ENCODE measurements at regions not wholly inside any gene's neighbourhood (a gene's known extent, or its start where the extent isn't known, plus 50 kb on each side); places are given as distances from the start of the nearest gene placed in this dataset.

DNA sequence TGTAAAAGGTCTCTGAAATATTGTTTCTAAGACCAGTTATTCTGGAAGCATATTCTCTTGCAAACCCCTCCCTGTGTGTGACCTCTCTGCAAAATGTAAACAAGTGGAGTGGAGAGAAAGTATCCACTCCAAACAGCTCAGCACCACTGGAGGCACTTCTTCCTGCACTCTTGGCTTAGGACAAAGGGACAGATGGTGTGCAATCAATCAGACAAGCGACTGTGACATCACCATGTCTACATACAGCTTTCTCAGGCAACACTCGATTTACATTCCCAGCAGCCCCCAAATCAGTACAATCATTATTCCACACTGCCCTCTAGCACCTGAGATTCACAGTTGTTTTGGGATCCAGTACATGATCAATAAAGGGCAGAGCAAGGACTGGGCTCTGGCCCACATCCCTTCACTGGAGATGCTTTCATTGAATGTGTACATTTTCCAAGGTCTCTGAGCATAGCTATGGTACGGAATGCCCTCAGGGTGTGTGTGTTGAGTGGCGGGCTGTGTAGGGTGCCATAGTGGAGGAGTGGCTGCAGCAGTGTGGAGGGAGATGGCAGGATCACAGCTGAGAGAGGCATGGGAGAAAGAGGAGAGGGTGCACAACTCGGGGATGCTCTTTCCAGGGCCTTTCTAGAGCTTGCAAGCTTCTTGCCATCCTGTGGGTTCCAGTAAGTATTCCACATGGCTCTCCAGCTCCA is 311.8 kb upstream of the ST6GAL2 start:
- H3K9me3 Mint-ChIP-seq, result peaks cover 5% of the 10 kb centered on the region in 2 donors
- no peak overlapping the region for H3K27ac Mint-ChIP-seq
- ATAC-seq (no peak), DNase-seq (ENCODE audit: low spot score in 2 of 2) (no peak)
- no peaks in the 10 kb centered on the region for H3K36me3 Mint-ChIP-seq

DNA sequence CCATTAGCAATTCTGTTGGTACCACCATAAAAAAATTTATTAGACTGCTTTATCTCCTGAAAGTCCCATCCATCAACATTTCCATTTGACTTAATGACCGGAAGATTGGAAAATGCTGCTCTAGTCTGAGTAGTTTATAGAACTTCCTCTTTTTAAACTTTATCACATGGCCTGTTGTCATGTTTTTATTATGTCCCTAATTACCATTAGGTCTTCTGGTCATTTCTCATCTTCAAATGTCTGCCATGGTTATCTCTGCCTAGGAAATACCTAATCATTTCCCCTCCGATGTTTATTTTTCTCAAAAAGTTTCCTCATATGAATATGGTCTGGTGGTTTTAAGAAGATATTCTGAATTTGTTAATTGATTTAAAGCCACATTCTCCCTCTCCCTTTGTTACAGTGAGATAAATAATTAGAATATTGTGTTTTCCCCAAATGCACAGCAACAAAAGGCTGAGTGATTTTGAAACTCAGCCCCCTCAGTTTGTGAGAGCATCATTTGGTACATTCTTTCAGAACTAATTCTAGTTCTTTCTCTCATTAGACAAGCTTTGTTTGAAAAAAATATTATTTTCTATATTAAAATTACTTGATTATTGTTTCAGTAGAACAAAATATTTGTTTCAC is 317.1 kb upstream of the ST6GAL2 start:
- ATAC-seq, result no peak
- H3K36me3 Mint-ChIP-seq, result no peaks in the 10 kb centered on the region
- H3K27ac Mint-ChIP-seq, result no peak overlapping the region
- DNase-seq (ENCODE audit: low spot score in 2 of 2), result no peak
- peaks cover 4 to 12% of the 10 kb centered on the region in 2 donors for H3K9me3 Mint-ChIP-seq

GRCh38 chr2:107215401-107216350 is 329.7 kb upstream of the ST6GAL2 start:
- H3K36me3 Mint-ChIP-seq, result no peaks in the 10 kb centered on the region
- ATAC-seq, result no peak
- peaks cover 5% of the 10 kb centered on the region in 2 donors for H3K9me3 Mint-ChIP-seq
- no peak overlapping the region for H3K27ac Mint-ChIP-seq
- DNase-seq (ENCODE audit: low spot score in 2 of 2), result no peak

DNA sequence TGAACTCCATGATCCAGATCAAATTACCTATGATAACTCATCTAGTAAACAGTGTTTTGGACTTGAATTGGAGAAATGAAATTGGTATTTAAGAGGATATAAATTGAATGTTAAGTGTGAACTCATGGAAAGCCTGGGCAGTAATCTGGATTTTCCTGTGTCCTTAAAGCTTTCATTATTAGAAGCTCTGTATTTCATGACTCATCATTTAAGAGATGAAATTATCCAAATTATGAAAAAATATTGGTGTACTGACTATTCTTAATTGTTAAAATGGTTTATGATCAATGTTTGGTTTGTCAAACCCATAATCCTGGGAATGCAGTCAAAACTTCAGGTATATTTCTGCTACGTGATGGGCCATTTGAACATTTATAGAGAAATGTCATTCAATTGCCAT is 332.2 kb upstream of the ST6GAL2 start:
- H3K9me3 Mint-ChIP-seq, result peaks cover 0 to 5% of the 10 kb centered on the region in 2 donors
- DNase-seq (ENCODE audit: low spot score in 2 of 2), result no peak
- no peaks in the 10 kb centered on the region for H3K36me3 Mint-ChIP-seq
- ATAC-seq, result no peak
- no peak overlapping the region for H3K27ac Mint-ChIP-seq

- H3K27ac Mint-ChIP-seq, result no peak overlapping the region
- H3K9me3 Mint-ChIP-seq, result peaks cover 5% of the 10 kb centered on the region in 2 donors
- DNase-seq (ENCODE audit: low spot score in 2 of 2) (no peak), ATAC-seq (no peak)
- H3K36me3 Mint-ChIP-seq, result no peaks in the 10 kb centered on the region
Measured at GRCh38 chr2:107222466-107222865, 336.5 kb upstream of the ST6GAL2 start.

- DNase-seq (ENCODE audit: low spot score in 2 of 2), result no peak
- peaks cover 4 to 18% of the 10 kb centered on the region in 2 donors for H3K9me3 Mint-ChIP-seq
- no peak for ATAC-seq
- no peaks in the 10 kb centered on the region for H3K36me3 Mint-ChIP-seq
- no peak overlapping the region for H3K27ac Mint-ChIP-seq
Measured at GRCh38 chr2:107235491-107236254, 349.7 kb upstream of the ST6GAL2 start.

DNA sequence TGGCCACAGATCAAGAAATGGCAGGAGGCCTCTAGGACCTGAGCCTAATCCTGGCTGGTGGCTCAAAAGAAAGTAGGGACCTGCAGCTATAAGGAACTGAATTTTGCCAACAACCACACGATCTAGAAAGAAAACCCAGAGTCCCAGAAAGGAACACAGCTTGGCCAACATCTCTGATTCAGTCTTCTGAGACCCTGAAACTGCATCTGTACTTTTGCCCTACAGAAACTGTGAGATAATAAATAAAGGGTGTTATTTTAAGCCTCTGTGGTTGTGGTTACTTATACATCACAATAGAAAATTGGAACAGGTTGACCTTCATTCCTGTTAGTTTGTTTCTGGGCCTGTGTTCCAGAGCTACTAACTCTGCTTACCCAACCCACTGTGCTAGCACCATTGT is 356.8 kb upstream of the ST6GAL2 start:
- ATAC-seq, result no peak
- DNase-seq (ENCODE audit: low spot score in 2 of 2), result no peak
- Mint-ChIP-seq H3K9me3 (peaks cover 0 to 9% of the 10 kb centered on the region in 2 donors), H3K36me3 (no peaks in the 10 kb centered on the region), H3K27ac (no peak overlapping the region)

DNA sequence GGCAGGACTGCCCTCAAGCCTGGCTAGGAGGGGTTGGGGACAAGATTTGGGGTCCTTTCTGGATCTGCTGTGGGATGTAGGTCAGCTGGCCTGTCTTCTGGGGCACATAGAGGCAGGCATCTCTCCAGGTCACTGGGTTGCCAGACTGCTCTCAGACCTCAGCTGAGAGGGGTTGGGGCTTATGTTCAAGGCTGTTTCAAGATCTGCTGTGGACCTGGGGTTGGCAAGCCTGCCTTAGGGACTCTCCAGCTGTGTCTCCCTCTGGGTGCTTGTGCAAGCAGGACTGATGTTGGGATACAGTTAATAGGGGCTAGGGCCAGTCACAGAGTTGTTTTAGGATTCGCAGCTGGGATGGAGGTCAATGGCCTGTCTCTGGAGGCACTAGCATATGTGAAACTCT is 363.0 kb upstream of the ST6GAL2 start:
- H3K9me3 Mint-ChIP-seq, result peaks cover 3 to 12% of the 10 kb centered on the region in 2 donors
- H3K36me3 Mint-ChIP-seq, result no peaks in the 10 kb centered on the region
- ATAC-seq, result no peak
- no peak for DNase-seq (ENCODE audit: low spot score in 2 of 2)
- H3K27ac Mint-ChIP-seq, result no peak overlapping the region

DNA sequence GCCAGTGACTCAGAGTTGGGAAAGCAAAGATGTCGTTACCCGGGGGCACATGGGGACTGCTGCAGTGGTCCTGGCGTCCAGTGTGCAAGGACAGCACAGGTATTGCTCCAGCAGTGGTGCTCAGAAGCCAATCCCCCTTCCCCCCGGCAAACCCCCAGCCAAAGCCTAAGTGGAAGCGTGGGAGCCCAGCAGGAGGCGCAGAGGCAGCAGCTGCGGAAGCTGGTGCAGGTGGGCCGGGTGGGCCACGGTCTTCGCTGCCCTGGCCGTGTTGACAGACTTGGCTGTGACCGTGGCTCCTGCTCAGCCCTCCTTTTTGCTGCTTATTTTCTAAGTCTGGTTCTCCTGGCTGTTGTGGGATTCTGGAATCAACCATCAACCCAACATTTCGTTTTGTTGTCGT is 369.8 kb upstream of the ST6GAL2 start:
- DNase-seq (ENCODE audit: low spot score in 2 of 2) (no peak), ATAC-seq (no peak)
- Mint-ChIP-seq H3K27ac (no peak overlapping the region), H3K36me3 (no peaks in the 10 kb centered on the region), H3K9me3 (peaks cover 7 to 13% of the 10 kb centered on the region in 2 donors)

DNA sequence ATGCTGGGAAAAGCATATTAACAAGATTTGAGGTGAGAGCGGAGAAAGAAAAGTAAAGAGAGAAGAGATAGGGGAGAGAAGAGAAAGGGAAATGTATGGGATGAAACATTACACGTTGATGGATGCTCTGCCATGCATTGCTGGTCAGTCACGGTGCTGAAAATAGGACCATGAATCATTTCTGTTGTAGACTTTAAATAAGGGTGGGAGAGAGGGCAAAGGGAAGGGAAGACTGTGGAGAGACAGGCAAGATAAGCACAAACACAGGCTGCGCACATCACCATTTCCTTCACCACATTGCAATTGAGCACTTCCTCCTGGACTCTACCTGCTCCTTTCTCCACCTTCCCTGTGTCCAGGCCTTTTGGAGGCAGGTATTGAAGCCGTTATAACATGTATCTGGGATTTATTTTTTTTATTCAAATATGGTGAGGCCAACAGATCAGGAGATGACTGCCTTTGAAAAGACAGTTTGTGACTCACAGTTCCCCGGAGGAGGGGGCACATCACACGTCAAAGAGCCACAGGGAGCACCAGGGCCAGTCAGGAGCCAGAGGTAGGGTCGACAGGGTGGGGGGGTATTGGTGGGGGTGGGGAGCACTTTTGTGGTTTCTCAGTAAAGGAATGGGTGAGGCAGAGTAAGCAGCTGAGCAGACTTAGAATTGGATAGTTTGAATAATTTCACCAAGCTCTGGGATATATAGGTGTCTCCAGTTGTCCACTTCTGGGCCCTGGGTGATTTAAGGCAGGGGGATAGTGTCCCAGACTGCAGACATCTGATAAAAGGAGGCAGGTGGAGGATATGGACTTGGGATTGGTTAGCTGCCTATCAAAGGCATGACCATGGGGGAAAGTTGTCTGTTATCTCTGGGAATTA is 372.8 kb upstream of the ST6GAL2 start:
- no peaks in the 10 kb centered on the region for H3K36me3 Mint-ChIP-seq
- H3K27ac Mint-ChIP-seq, result no peak overlapping the region
- H3K9me3 Mint-ChIP-seq, result peaks cover 0 to 10% of the 10 kb centered on the region in 2 donors
- DNase-seq (ENCODE audit: low spot score in 2 of 2) (no peak), ATAC-seq (no peak)

DNA sequence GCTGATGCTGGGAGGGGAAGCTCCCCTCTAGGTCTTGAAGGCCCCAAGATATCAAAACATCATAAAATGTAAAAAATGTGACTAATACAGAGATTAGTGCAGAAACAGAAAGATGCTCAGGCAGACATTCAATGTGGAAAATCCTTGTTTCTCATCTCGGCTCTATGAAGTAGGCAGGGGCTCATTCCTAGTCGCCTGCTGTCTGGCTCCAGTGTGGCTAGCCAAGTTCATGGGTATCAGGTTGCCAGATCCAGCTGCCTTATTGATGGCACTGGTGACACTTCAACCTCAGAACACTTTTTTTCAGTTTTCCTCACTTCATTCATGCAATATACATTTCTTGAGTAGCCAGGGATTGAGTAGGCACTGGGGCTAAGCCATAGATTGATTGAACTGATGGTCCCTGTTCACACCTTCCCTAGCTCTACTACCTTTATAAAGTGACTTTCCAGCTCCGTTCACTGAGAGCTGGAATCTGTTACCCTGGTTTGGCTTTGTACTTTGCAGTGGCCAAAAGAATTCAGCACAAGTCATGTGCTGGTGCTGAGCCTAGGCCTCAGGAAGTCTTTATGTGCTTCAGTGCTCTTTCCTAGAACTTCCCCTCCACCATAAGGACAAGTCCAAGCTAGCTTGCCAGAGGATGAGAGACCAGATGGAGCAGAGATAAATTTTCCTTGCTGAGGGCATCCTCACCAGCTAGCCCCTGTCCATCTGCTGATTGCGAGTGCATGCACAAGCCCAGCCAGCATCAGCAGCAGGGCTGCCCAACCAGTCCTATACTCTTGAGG is 373.6 kb upstream of the ST6GAL2 start:
- no peak overlapping the region for H3K27ac Mint-ChIP-seq
- ATAC-seq (no peak), DNase-seq (ENCODE audit: low spot score in 2 of 2) (no peak)
- H3K36me3 Mint-ChIP-seq, result no peaks in the 10 kb centered on the region
- peaks cover 0 to 10% of the 10 kb centered on the region in 2 donors for H3K9me3 Mint-ChIP-seq

DNA sequence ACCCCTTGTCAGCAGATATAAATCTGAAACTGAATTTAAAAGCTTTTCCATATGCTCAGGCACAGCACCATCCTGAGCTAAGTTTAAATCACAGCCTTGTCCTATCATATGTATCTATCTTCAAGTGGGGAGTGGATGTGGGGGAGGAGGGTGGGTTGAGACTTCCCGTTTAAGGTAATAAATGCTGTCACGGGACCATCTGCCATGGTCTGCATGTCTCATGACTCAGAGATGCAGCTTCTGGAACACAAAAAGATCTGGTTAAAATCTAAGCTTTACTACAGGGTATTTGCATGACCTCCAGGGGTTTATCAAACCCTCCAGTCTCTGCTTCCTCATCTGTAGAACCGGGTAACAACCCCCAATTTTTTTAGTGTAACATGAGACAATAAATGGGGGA is 377.7 kb upstream of the ST6GAL2 start:
- Mint-ChIP-seq H3K27ac (no peak overlapping the region), H3K36me3 (no peaks in the 10 kb centered on the region)
- no peak for ATAC-seq

GRCh38 chr2:107264184-107264583 is 378.2 kb upstream of the ST6GAL2 start:
- Mint-ChIP-seq H3K9me3 (no peaks in the 10 kb centered on the region), H3K27ac (no peak overlapping the region), H3K36me3 (no peaks in the 10 kb centered on the region)
- DNase-seq (ENCODE audit: low spot score in 2 of 2) (no peak), ATAC-seq (no peak)

More for the DNA sequence above, 377.7 kb upstream of the ST6GAL2 start:
- peaks cover 0 to under 1% of the 10 kb centered on the region in 2 donors for H3K9me3 Mint-ChIP-seq
- DNase-seq (ENCODE audit: low spot score in 2 of 2), result no peak

DNA sequence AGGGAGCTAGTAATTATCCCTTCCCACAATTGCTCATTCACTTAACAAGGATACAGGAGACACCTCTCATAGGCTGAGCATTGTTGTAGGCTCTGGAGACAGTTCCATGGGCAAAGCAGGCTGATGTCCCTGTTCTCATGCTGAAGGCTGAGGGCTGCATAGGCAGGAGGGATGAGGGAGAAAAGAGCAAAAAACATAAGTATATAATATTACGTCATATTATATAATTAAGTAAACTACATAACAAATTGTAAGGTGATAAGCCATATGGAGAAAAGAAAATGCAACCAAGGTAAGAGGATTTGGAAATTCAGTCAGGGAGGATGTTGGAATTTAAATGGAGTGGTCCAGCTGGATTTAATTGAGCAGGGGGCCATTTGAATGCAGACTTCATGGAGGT is 380.6 kb upstream of the ST6GAL2 start:
- no peak overlapping the region for H3K27ac Mint-ChIP-seq
- H3K36me3 Mint-ChIP-seq, result no peaks in the 10 kb centered on the region
- DNase-seq (ENCODE audit: low spot score in 2 of 2), result no peak
- ATAC-seq, result no peak
- peaks cover 0 to 5% of the 10 kb centered on the region in 2 donors for H3K9me3 Mint-ChIP-seq

DNA sequence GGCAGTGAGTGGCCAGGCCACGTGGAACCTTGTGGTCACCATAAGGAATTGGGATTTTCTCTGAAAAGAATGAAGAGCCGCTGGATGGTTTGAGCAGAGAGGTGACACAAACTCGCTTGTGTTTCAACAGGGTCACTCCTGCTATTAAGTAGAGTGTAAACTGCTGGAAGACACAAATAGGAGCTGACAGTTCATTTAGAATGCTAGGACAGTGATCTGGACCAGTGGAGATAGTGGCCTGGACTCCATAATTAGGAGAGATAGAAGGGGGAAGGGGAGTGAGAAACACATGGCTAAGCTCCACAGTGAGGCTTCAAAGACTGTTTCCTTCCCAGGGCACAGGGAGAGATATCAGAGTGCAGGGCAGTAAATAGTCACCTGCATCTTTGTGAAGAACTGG is 381.1 kb upstream of the ST6GAL2 start:
- H3K9me3 Mint-ChIP-seq, result peaks cover 0 to 5% of the 10 kb centered on the region in 2 donors

More for the DNA sequence above, 381.1 kb upstream of the ST6GAL2 start:
- DNase-seq (ENCODE audit: low spot score in 2 of 2), result no peak
- Mint-ChIP-seq H3K36me3 (no peaks in the 10 kb centered on the region), H3K27ac (no peak overlapping the region)
- no peak for ATAC-seq
